ENCODE measurements at regions not wholly inside any gene's neighbourhood (a gene's known extent, or its start where the extent isn't known, plus 50 kb on each side); places are given as distances from the start of the nearest gene placed in this dataset.

- DNase-seq, result no peak
- no peak for TF ChIP-seq CTCF (IDR thresholded peaks at IDR 0.05)
- Histone ChIP-seq H3K4me1 (peaks cover 13% of the 10 kb centered on the region), H3K36me3 (no peaks in the 10 kb centered on the region), H3K27ac (no peak overlapping the region), H3K4me3 (no peak overlapping the region), H3K27me3 (no peaks in the 10 kb centered on the region), H3K9me3 (no peaks in the 10 kb centered on the region)
- intact Hi-C loops (cut with DNase I), result no loop called here
- ATAC-seq, result no peak
Observed at GRCh38 chr13:39283072-39283471, 244.8 kb downstream of the NHLRC3 start.

GRCh38 chr13:39284801-39285388 is 246.6 kb downstream of the NHLRC3 start:
- no peaks in the 10 kb centered on the region for H3K27me3 ChIP-seq
- DNase-seq (no peak), ATAC-seq (no peak)
- H3K9me3 ChIP-seq, result no peaks in the 10 kb centered on the region
- TF ChIP-seq CTCF (IDR thresholded peaks at IDR 0.05), result no peak
- H3K4me3 ChIP-seq, result no peak overlapping the region
- intact Hi-C loops (cut with DNase I), result no loop called here
- H3K4me1 ChIP-seq, result peaks cover 13% of the 10 kb centered on the region
- H3K36me3 ChIP-seq, result no peaks in the 10 kb centered on the region
- H3K27ac ChIP-seq, result no peak overlapping the region

Measured in upper lobe of right lung (tissue), 1 donor.